A549 (cell line): ENCODE measurements at regions not wholly inside any gene's neighbourhood (a gene's known extent, or its start where the extent isn't known, plus 50 kb on each side); places are given as distances from the start of the nearest gene placed in this dataset.
A peak's percentile ranks its signal among the peaks of the same experiment; 100 is the strongest.

Source experiments
- ATAC-seq, 2 experiments: fragments of 200-7000 bp in 1 of 2; fragments of >200 bp in 1 of 2; cut with Nextera tagmentation in 1 of 2; cut with Tn5 transposase in 1 of 2; 3 replicates each; pipeline versions ENCODE4 v1.8.0 to v1.9.1; 2018 to 2020; ENCODE audit warnings: mild to moderate bottlenecking in 1 of 2, moderate library complexity in 1 of 2
- CTCF ChIA-PET: fragments of 300-600 bp; sonication (Branson Sonifier 250); formaldehyde crosslinking; extraction: SDS; loops from one replicate; lab custom pipeline; 2021; ENCODE audit warnings: antibody characterized with exemption, inconsistent platforms; lab: Yijun Ruan, JAX
- POLR2A ChIA-PET: fragments of 350-600 bp; formaldehyde crosslinking; extraction: SDS; loops from one replicate; lab custom pipeline; 2021; ENCODE audit warnings: antibody characterized with exemption, inconsistent platforms; lab: Yijun Ruan, JAX
- DNase-seq, 2 experiments: peaks; one replicate each; pipeline versions ENCODE4 v3.0.0 to v3.0.0-alpha.2; 2011 to 2016; ENCODE audit warnings: low read depth in 1 of 2, low spot score in 1 of 2
- FAIRE-seq: peaks from 2 replicates; lab custom pipeline; 2011; peaks lifted over from hg19 to GRCh38; lab: Jason Lieb, UNC
- H3K27ac ChIP-seq, 2 experiments: fragments of >200 bp; sonication (Bioruptor Twin); formaldehyde crosslinking; 3 replicates each; pipeline ENCODE4 v1.5.1; 2016 to 2017
- H3K4me1 ChIP-seq: fragments of >200 bp; sonication (Bioruptor Twin); formaldehyde crosslinking; 3 replicates; pipeline ENCODE4 v1.6.1; 2016
- H3K4me2 ChIP-seq: fragments of >200 bp; sonication (Bioruptor Twin); formaldehyde crosslinking; 3 replicates; pipeline ENCODE4 v1.6.1; 2016
- H3K4me3 ChIP-seq: fragments of >200 bp; sonication (Bioruptor Twin); formaldehyde crosslinking; 3 replicates; pipeline ENCODE4 v1.5.1; 2016
- H3K9me3 ChIP-seq: fragments of >200 bp; sonication (Bioruptor Twin); formaldehyde crosslinking; 3 replicates; pipeline ENCODE4 v1.6.1; 2016
- CHD4 ChIP-seq: fragments of 200-600 bp; sonication (generic); IDR thresholded peaks from 2 replicates; pipeline ENCODE4 v1.6.1; 2016; ENCODE audit warnings: antibody characterized with exemption, mild to moderate bottlenecking, borderline replicate concordance
- ESRRA ChIP-seq: fragments of 150-350 bp; IDR thresholded peaks from 2 replicates; pipeline ENCODE4 v1.6.1; 2014; ENCODE audit warnings: mild to moderate bottlenecking, low read length, borderline replicate concordance
- FOSB ChIP-seq: fragments of 250-450 bp; sonication (Bioruptor Pico); IDR thresholded peaks from 2 replicates; pipeline ENCODE4 v1.5.0; 2020; ENCODE audit warnings: mild to moderate bottlenecking, moderate library complexity
- GATA3 ChIP-seq: IDR thresholded peaks from 2 replicates; pipeline ENCODE4 v1.6.1; 2012; ENCODE audit warnings: borderline replicate concordance
- JUN ChIP-seq, 2 experiments: fragments of >200 bp; sonication (Bioruptor Twin); formaldehyde crosslinking; IDR thresholded peaks; 2 replicates in 1 of 2; 3 replicates in 1 of 2; pipeline ENCODE4 v1.6.1; 2016 to 2017
- MYC ChIP-seq: IDR thresholded peaks from 2 replicates; pipeline ENCODE4 v1.6.1; 2012; ENCODE audit warnings: mild to moderate bottlenecking, inconsistent platforms, low read length, improper control_type of control experiment, borderline replicate concordance
- NPAS2 ChIP-seq: fragments of 250-450 bp; sonication (Bioruptor Pico); IDR thresholded peaks from 2 replicates; pipeline ENCODE4 v1.8.0; 2022; ENCODE audit warnings: mild to moderate bottlenecking, moderate library complexity, borderline replicate concordance
- NR3C1 ChIP-seq: fragments of >200 bp; sonication (Bioruptor Twin); formaldehyde crosslinking; IDR thresholded peaks from 3 replicates; pipeline ENCODE4 v1.6.1; 2017
- PHF8 ChIP-seq: fragments of 200-600 bp; sonication (generic); IDR thresholded peaks from 2 replicates; pipeline ENCODE4 v1.6.1; 2016; ENCODE audit warnings: low read depth, mild to moderate bottlenecking, antibody characterized with exemption, moderate library complexity, borderline replicate concordance
- POLR2AphosphoS2 ChIP-seq: conservative IDR thresholded peaks from 2 replicates; pipeline ENCODE4 v1.6.1; 2012; ENCODE audit warnings: low read length, improper control_type of control experiment, inconsistent platforms
- RAD21 ChIP-seq, 2 experiments: fragments of >200 bp in 1 of 2; sonication (Bioruptor Twin) in 1 of 2; formaldehyde crosslinking in 1 of 2; IDR thresholded peaks in 1 of 2; conservative IDR thresholded peaks in 1 of 2; 2 replicates in 1 of 2; 3 replicates in 1 of 2; pipeline ENCODE4 v1.6.1; 2012 to 2018; ENCODE audit warnings: inconsistent platforms in 1 of 2
- RARB ChIP-seq: fragments of 250-450 bp; sonication (Bioruptor Pico); IDR thresholded peaks from 2 replicates; pipeline ENCODE4 v1.8.0; 2021; ENCODE audit warnings: mild to moderate bottlenecking, moderate library complexity
- RFX5 ChIP-seq: fragments of 450-650 bp; IDR thresholded peaks from 2 replicates; pipeline ENCODE4 v1.7.1; 2014; ENCODE audit warnings: antibody characterized with exemption, mild to moderate bottlenecking, moderate library complexity
- RNF2 ChIP-seq: fragments of 200-600 bp; sonication (generic); IDR thresholded peaks from 2 replicates; pipeline ENCODE4 v1.6.1; 2016; ENCODE audit warnings: low read depth, mild to moderate bottlenecking, antibody characterized with exemption, moderate library complexity, borderline replicate concordance
- TFCP2L1 ChIP-seq: fragments of 250-450 bp; sonication (Bioruptor Pico); IDR thresholded peaks from 2 replicates; pipeline ENCODE4 v1.5.0; 2021; ENCODE audit warnings: mild to moderate bottlenecking
- TP53 ChIP-seq: fragments of 250-450 bp; sonication (Bioruptor Pico); IDR thresholded peaks from 2 replicates; pipeline ENCODE4 v1.5.0; 2021; ENCODE audit warnings: mild to moderate bottlenecking, moderate library complexity
- ZFP36 ChIP-seq: fragments of 450-650 bp; IDR thresholded peaks from 2 replicates; pipeline ENCODE4 v1.6.1; 2014; ENCODE audit warnings: borderline replicate concordance; ENCODE audit not compliant: partially characterized antibody
- ZSCAN20 ChIP-seq: fragments of 250-450 bp; sonication (Bioruptor Pico); IDR thresholded peaks from 2 replicates; pipeline ENCODE4 v1.8.0; 2022; ENCODE audit warnings: mild to moderate bottlenecking, moderate library complexity
- WGBS: methylation state at CpG from one replicate; pipeline ENCODE4 v1.1.6; 2017; ENCODE audit errors: missing lambda C conversion rate; 5-methylcytosine and 5-hydroxymethylcytosine counted together
- TF ChIP-seq, protein P1 (sequence below): fragments of >200 bp; sonication (Bioruptor Twin); formaldehyde crosslinking; IDR thresholded peaks from 2 replicates; pipeline ENCODE4 v1.6.1; 2016
- TF ChIP-seq, protein P2 (sequence below): IDR thresholded peaks from 2 replicates; pipeline ENCODE4 v1.6.1; 2012
- TF ChIP-seq, protein P3 (sequence below): IDR thresholded peaks from 2 replicates; pipeline ENCODE4 v1.6.1; 2012
- TF ChIP-seq, protein P4 (sequence below): fragments of 250-450 bp; sonication (Bioruptor Pico); IDR thresholded peaks from 2 replicates; pipeline ENCODE4 v1.5.0; 2020; ENCODE audit warnings: low read depth, mild to moderate bottlenecking, moderate library complexity
- TF ChIP-seq, protein P5 (sequence below): fragments of >200 bp; sonication (Bioruptor Twin); formaldehyde crosslinking; IDR thresholded peaks from 3 replicates; pipeline ENCODE4 v1.6.1; 2016
- TF ChIP-seq, protein P6 (sequence below): IDR thresholded peaks from 2 replicates; pipeline ENCODE4 v1.6.1; 2012; ENCODE audit warnings: low read depth, borderline replicate concordance

DNA sequence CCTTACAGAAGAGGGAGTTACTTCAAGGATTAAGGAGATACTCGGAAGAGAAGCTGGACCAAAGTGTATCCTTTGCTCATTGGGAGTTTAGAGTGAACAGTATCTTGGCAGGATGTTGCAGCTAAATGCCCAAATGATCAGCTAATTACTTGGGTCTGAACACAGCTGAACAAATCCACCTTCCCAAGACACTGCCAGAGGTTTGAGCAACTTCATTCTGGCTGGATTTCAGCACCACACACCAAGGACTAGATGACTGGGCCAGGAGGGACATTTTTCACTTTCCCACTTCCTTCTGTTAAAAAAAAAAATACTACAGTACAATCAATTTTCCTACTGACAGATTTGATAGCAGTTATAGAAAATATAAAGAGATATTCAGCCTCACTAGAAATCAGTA is 324.6 kb downstream of the MID1IP1 start:
- Histone ChIP-seq H3K4me3 (no peak overlapping the region), H3K4me2 (no peak overlapping the region), H3K4me1 (no peaks in the 10 kb centered on the region), H3K27ac (no peak overlapping the region), H3K9me3 (no peaks in the 10 kb centered on the region)
- 7% methylated on average over 1 of the region's 1 CpG for WGBS
- FAIRE-seq (no peak), DNase-seq (no peak), ATAC-seq (no peak)
- ChIA-PET POLR2A (no interaction called here), CTCF (interaction anchor here (1.0 kb wide), 1 partner anchor 11 kb away, joined by 3 read pairs; no protein-coding TSS in a partner anchor)
- no peak for TF ChIP-seq FOSB

DNA sequence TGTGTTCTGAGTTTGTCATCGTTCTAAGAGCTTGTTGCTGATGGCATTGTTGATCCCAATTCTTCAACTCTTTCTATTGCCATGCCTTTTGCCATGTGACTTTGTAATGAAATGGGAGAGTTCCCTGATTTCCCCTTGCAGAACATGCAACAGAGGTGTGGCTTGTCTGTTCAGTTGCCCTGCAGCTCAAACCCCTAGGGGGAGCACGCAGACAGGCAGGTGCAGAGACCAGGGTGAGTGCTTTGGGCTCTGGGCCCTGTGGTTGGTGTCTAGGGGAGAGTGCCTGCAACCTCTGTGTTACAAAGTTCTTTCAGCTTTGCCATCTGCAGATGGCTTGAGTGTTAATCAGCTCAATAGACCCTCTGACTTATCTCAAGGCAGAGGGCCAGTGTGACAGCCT is 332.7 kb downstream of the MID1IP1 start:
- DNase-seq, result peak in 1 of 2 experiments; percentile 4
- WGBS, result 6% methylated on average over 2 of the region's 2 CpGs
- FAIRE-seq, result no peak

DNA sequence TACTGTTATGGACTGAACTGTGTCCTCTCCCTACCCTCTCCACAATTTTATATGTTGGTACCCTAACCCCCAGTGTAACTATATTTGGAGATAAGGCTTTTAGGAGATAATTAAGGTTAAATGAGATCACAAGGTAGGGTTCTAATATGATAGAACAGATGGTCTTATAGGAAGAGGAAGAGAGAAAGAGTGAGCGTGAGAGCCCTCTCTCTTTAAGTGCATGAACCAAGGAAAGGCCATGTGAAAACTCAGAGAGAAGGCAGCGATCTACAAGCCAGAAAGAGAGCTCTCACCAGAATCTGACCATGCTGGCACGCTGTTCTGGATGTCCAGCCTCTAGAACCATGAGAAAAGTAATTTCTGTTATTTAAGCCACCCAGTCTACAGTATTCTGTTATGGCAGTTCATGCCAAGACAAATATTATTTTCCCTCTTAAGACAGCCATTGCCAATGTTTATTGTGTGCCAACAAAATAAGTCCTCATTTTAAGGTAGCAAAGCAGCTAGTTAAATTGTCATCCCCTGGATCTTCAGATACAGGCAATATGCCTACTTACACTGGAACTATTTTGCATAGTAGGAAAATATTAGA is 336.2 kb downstream of the MID1IP1 start:
- CTCF ChIA-PET, result no interaction called here
- no peak overlapping the region for H3K4me2 ChIP-seq
- FAIRE-seq, result no peak

More for the DNA sequence above, 332.7 kb downstream of the MID1IP1 start:
- ATAC-seq, result peak in 1 of 2 experiments; percentile 65; a peak in 2 of 6 replicates
- POLR2A ChIA-PET, result no interaction called here
- Histone ChIP-seq H3K9me3 (no peaks in the 10 kb centered on the region), H3K4me3 (no peak overlapping the region), H3K4me2 (no peak overlapping the region), H3K27ac (no peak overlapping the region), H3K4me1 (no peaks in the 10 kb centered on the region)
- TF ChIP-seq RAD21 (conservative IDR thresholded peaks at IDR 0.05 in 1 of 2, IDR thresholded peaks at IDR 0.05 in 1 of 2) (peak in 1 of 2 experiments; percentile 27; a peak in 1 of 5 replicates), GATA3 (no peak), RNF2 (no peak)
- CTCF ChIA-PET, result interaction anchor here (1.1 to 1.2 kb wide), 3 partner anchors 15 to 1410 kb away, joined by 3 to 5 read pairs (median 3); no protein-coding TSS in a partner anchor

More for the DNA sequence above, 336.2 kb downstream of the MID1IP1 start:
- TF ChIP-seq, protein P1, sequence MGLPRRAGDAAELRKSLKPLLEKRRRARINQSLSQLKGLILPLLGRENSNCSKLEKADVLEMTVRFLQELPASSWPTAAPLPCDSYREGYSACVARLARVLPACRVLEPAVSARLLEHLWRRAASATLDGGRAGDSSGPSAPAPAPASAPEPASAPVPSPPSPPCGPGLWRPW, result no peak
- TF ChIP-seq, protein P2, sequence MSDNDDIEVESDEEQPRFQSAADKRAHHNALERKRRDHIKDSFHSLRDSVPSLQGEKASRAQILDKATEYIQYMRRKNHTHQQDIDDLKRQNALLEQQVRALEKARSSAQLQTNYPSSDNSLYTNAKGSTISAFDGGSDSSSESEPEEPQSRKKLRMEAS, result no peak
- TF ChIP-seq, protein P3, sequence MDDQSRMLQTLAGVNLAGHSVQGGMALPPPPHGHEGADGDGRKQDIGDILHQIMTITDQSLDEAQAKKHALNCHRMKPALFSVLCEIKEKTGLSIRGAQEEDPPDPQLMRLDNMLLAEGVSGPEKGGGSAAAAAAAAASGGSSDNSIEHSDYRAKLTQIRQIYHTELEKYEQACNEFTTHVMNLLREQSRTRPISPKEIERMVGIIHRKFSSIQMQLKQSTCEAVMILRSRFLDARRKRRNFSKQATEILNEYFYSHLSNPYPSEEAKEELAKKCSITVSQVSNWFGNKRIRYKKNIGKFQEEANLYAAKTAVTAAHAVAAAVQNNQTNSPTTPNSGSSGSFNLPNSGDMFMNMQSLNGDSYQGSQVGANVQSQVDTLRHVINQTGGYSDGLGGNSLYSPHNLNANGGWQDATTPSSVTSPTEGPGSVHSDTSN, result no peak
- no peak for TF ChIP-seq RFX5
- TF ChIP-seq POLR2AphosphoS2, result no peak
- TF ChIP-seq ZSCAN20, result no peak
- no peak for TF ChIP-seq NR3C1
- TF ChIP-seq, protein P4, sequence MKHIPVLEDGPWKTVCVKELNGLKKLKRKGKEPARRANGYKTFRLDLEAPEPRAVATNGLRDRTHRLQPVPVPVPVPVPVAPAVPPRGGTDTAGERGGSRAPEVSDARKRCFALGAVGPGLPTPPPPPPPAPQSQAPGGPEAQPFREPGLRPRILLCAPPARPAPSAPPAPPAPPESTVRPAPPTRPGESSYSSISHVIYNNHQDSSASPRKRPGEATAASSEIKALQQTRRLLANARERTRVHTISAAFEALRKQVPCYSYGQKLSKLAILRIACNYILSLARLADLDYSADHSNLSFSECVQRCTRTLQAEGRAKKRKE (CRISPR knock-in tag), result no peak
- no peak for TF ChIP-seq JUN (IDR thresholded peaks at IDR 0.05)
- no peak for TF ChIP-seq ZFP36
- TF ChIP-seq MYC, result no peak
- TF ChIP-seq PHF8, result no peak
- no peak for TF ChIP-seq ESRRA
- TF ChIP-seq RARB (CRISPR knock-in tag), result no peak
- no peak for TF ChIP-seq CHD4
- no peak for TF ChIP-seq TP53 (CRISPR knock-in tag)
- no peak for TF ChIP-seq NPAS2 (CRISPR knock-in tag)
- TF ChIP-seq, protein P5, sequence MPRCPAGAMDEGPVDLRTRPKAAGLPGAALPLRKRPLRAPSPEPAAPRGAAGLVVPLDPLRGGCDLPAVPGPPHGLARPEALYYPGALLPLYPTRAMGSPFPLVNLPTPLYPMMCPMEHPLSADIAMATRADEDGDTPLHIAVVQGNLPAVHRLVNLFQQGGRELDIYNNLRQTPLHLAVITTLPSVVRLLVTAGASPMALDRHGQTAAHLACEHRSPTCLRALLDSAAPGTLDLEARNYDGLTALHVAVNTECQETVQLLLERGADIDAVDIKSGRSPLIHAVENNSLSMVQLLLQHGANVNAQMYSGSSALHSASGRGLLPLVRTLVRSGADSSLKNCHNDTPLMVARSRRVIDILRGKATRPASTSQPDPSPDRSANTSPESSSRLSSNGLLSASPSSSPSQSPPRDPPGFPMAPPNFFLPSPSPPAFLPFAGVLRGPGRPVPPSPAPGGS, result no peak
- no peak for TF ChIP-seq TFCP2L1 (CRISPR knock-in tag)
- TF ChIP-seq, protein P6, sequence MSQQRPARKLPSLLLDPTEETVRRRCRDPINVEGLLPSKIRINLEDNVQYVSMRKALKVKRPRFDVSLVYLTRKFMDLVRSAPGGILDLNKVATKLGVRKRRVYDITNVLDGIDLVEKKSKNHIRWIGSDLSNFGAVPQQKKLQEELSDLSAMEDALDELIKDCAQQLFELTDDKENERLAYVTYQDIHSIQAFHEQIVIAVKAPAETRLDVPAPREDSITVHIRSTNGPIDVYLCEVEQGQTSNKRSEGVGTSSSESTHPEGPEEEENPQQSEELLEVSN, result no peak
- ATAC-seq (no peak), DNase-seq (no peak)
- 15% methylated on average over 3 of the region's 3 CpGs for WGBS
- Histone ChIP-seq H3K4me1 (no peaks in the 10 kb centered on the region), H3K27ac (no peak overlapping the region), H3K4me3 (no peak overlapping the region), H3K9me3 (no peaks in the 10 kb centered on the region)
- POLR2A ChIA-PET, result no interaction called here
